Activated CD4-positive, alpha-beta memory T cell treated with anti-CD3 and anti-CD28 coated beads for 36 hours (primary cell): ENCODE measurements at regions not wholly inside any gene's neighbourhood (a gene's known extent, or its start where the extent isn't known, plus 50 kb on each side); places are given as distances from the start of the nearest gene placed in this dataset.

ENCODE experiments used
- CTCF ChIA-PET: fragments of 350-600 bp; sonication (Branson Sonifier 250); formaldehyde crosslinking; loops from one replicate; lab custom pipeline; 2021; ENCODE audit warnings: antibody characterized with exemption, inconsistent platforms; lab: Charles Lee
- POLR2A ChIA-PET: fragments of 350-600 bp; sonication (Branson Sonifier 250); formaldehyde crosslinking; loops from one replicate; lab custom pipeline; 2021; ENCODE audit warnings: antibody characterized with exemption; lab: Charles Lee
- DNase-seq: peaks from one replicate; pipeline ENCODE4 v3.0.0-alpha.2; 2020
- H3K27ac Mint-ChIP-seq: one replicate; pipeline ENCODE4 v1.8.0; 2021; ENCODE audit warnings: mixed read lengths
- H3K27me3 Mint-ChIP-seq: one replicate; pipeline ENCODE4 v1.8.0; 2021; ENCODE audit warnings: mixed read lengths
- H3K36me3 Mint-ChIP-seq: one replicate; pipeline ENCODE4 v1.8.0; 2021; ENCODE audit warnings: mixed read lengths
- H3K4me1 Mint-ChIP-seq: one replicate; pipeline ENCODE4 v1.8.0; 2021; ENCODE audit warnings: low read depth, mixed read lengths
- H3K4me3 Mint-ChIP-seq: one replicate; pipeline ENCODE4 v1.8.0; 2021; ENCODE audit warnings: mild to moderate bottlenecking, mixed read lengths
- H3K9me3 Mint-ChIP-seq: one replicate; pipeline ENCODE4 v1.8.0; 2021; ENCODE audit warnings: mixed read lengths
- intact Hi-C: fragments of 100-400 bp; cut with micrococcal nuclease; formaldehyde crosslinking; loops from one replicate; pipeline ENCODE4 v1.15.1; 2023

- ChIA-PET CTCF (no interaction called here), POLR2A (no interaction called here)
- intact Hi-C loops: no loop called here
- Mint-ChIP-seq H3K4me3 (no peak overlapping the region), H3K27ac (no peak overlapping the region), H3K9me3 (no peaks in the 10 kb centered on the region), H3K36me3 (no peaks in the 10 kb centered on the region), H3K27me3 (peaks cover 1% of the 10 kb centered on the region), H3K4me1 (no peaks in the 10 kb centered on the region)
- DNase-seq: no peak
These were observed 206.0 kb upstream of the CDH4 start for GRCh38 chr20:61045876-61046585.

- intact Hi-C loops: no loop called here
- ChIA-PET POLR2A (no interaction called here), CTCF (no interaction called here)
- peaks cover 1% of the 10 kb centered on the region for H3K27me3 Mint-ChIP-seq
- H3K4me1 Mint-ChIP-seq: no peaks in the 10 kb centered on the region
- DNase-seq: no peak
- no peaks in the 10 kb centered on the region for H3K9me3 Mint-ChIP-seq
- H3K4me3 Mint-ChIP-seq: no peak overlapping the region
- H3K27ac Mint-ChIP-seq: no peak overlapping the region
- no peaks in the 10 kb centered on the region for H3K36me3 Mint-ChIP-seq
These were observed 205.2 kb upstream of the CDH4 start for GRCh38 chr20:61046721-61047351.

GRCh38 chr20:61047515-61047914 is 204.5 kb upstream of the CDH4 start:
- Mint-ChIP-seq H3K9me3 (no peaks in the 10 kb centered on the region), H3K36me3 (no peaks in the 10 kb centered on the region), H3K27me3 (no peaks in the 10 kb centered on the region), H3K4me1 (no peaks in the 10 kb centered on the region), H3K4me3 (no peak overlapping the region), H3K27ac (no peak overlapping the region)
- intact Hi-C loops: no loop called here
- no peak for DNase-seq
- CTCF ChIA-PET: no interaction called here
- POLR2A ChIA-PET: no interaction called here

GRCh38 chr20:61048302-61048701 is 203.8 kb upstream of the CDH4 start:
- intact Hi-C loops: no loop called here
- Mint-ChIP-seq H3K27ac (no peak overlapping the region), H3K9me3 (no peaks in the 10 kb centered on the region), H3K4me3 (no peak overlapping the region), H3K4me1 (no peaks in the 10 kb centered on the region), H3K27me3 (no peaks in the 10 kb centered on the region), H3K36me3 (no peaks in the 10 kb centered on the region)
- ChIA-PET POLR2A (no interaction called here), CTCF (no interaction called here)
- DNase-seq: no peak

GRCh38 chr20:61049684-61050083 is 202.4 kb upstream of the CDH4 start:
- DNase-seq: no peak
- H3K36me3 Mint-ChIP-seq: no peaks in the 10 kb centered on the region
- H3K27me3 Mint-ChIP-seq: no peaks in the 10 kb centered on the region
- ChIA-PET CTCF (no interaction called here), POLR2A (interaction anchor here (0.6 kb wide), 1 partner anchor 521 kb away, joined by 3 read pairs; no protein-coding TSS in a partner anchor)
- no peaks in the 10 kb centered on the region for H3K4me1 Mint-ChIP-seq
- H3K9me3 Mint-ChIP-seq: no peaks in the 10 kb centered on the region
- intact Hi-C loops: no loop called here
- H3K4me3 Mint-ChIP-seq: no peak overlapping the region
- no peak overlapping the region for H3K27ac Mint-ChIP-seq

- H3K27ac Mint-ChIP-seq: no peak overlapping the region
- POLR2A ChIA-PET: no interaction called here
- no peaks in the 10 kb centered on the region for H3K9me3 Mint-ChIP-seq
- H3K27me3 Mint-ChIP-seq: no peaks in the 10 kb centered on the region
- no peak for DNase-seq
- CTCF ChIA-PET: no interaction called here
- no peak overlapping the region for H3K4me3 Mint-ChIP-seq
- no peaks in the 10 kb centered on the region for H3K4me1 Mint-ChIP-seq
- H3K36me3 Mint-ChIP-seq: no peaks in the 10 kb centered on the region
- intact Hi-C loops: no loop called here
These were observed 201.6 kb upstream of the CDH4 start for GRCh38 chr20:61050336-61050890.

GRCh38 chr20:61052195-61052750 is 199.8 kb upstream of the CDH4 start:
- no peaks in the 10 kb centered on the region for H3K4me1 Mint-ChIP-seq
- no peaks in the 10 kb centered on the region for H3K36me3 Mint-ChIP-seq
- H3K27me3 Mint-ChIP-seq: no peaks in the 10 kb centered on the region
- H3K9me3 Mint-ChIP-seq: no peaks in the 10 kb centered on the region
- no peak for DNase-seq
- ChIA-PET CTCF (interaction anchor here (0.6 kb wide), 1 partner anchor 21 kb away, joined by 3 read pairs; no protein-coding TSS in a partner anchor), POLR2A (no interaction called here)
- intact Hi-C loops: no loop called here
- H3K4me3 Mint-ChIP-seq: no peak overlapping the region
- H3K27ac Mint-ChIP-seq: no peak overlapping the region

- Mint-ChIP-seq H3K27me3 (no peaks in the 10 kb centered on the region), H3K36me3 (no peaks in the 10 kb centered on the region), H3K9me3 (no peaks in the 10 kb centered on the region), H3K4me1 (no peaks in the 10 kb centered on the region), H3K4me3 (no peak overlapping the region), H3K27ac (no peak overlapping the region)
- intact Hi-C loops: no loop called here
- POLR2A ChIA-PET: no interaction called here
- no peak for DNase-seq
- CTCF ChIA-PET: no interaction called here
These were observed 199.2 kb upstream of the CDH4 start for GRCh38 chr20:61052776-61053442.

- H3K27me3 Mint-ChIP-seq: no peaks in the 10 kb centered on the region
- ChIA-PET CTCF (no interaction called here), POLR2A (no interaction called here)
- H3K27ac Mint-ChIP-seq: no peak overlapping the region
- no peaks in the 10 kb centered on the region for H3K9me3 Mint-ChIP-seq
- DNase-seq: no peak
- H3K4me3 Mint-ChIP-seq: no peak overlapping the region
- no peaks in the 10 kb centered on the region for H3K36me3 Mint-ChIP-seq
- no peaks in the 10 kb centered on the region for H3K4me1 Mint-ChIP-seq
- intact Hi-C loops: no loop called here
These were observed 198.6 kb upstream of the CDH4 start for GRCh38 chr20:61053487-61053886.

- H3K4me3 Mint-ChIP-seq: no peak overlapping the region
- H3K9me3 Mint-ChIP-seq: no peaks in the 10 kb centered on the region
- no peak overlapping the region for H3K27ac Mint-ChIP-seq
- H3K36me3 Mint-ChIP-seq: no peaks in the 10 kb centered on the region
- intact Hi-C loops: no loop called here
- no peaks in the 10 kb centered on the region for H3K4me1 Mint-ChIP-seq
- ChIA-PET POLR2A (no interaction called here), CTCF (no interaction called here)
- no peak for DNase-seq
- H3K27me3 Mint-ChIP-seq: no peaks in the 10 kb centered on the region
These were observed 198.2 kb upstream of the CDH4 start for GRCh38 chr20:61053889-61054288.

GRCh38 chr20:61054411-61054810 is 197.7 kb upstream of the CDH4 start:
- Mint-ChIP-seq H3K27me3 (no peaks in the 10 kb centered on the region), H3K27ac (no peak overlapping the region), H3K36me3 (no peaks in the 10 kb centered on the region), H3K9me3 (no peaks in the 10 kb centered on the region), H3K4me3 (no peak overlapping the region), H3K4me1 (no peaks in the 10 kb centered on the region)
- ChIA-PET CTCF (no interaction called here), POLR2A (no interaction called here)
- intact Hi-C loops: no loop called here
- no peak for DNase-seq

- Mint-ChIP-seq H3K9me3 (no peaks in the 10 kb centered on the region), H3K4me3 (no peak overlapping the region), H3K27ac (no peak overlapping the region), H3K36me3 (no peaks in the 10 kb centered on the region), H3K4me1 (no peaks in the 10 kb centered on the region), H3K27me3 (no peaks in the 10 kb centered on the region)
- ChIA-PET POLR2A (no interaction called here), CTCF (no interaction called here)
- intact Hi-C loops: no loop called here
- DNase-seq: no peak
These were observed 196.7 kb upstream of the CDH4 start for GRCh38 chr20:61055180-61056010.
